BLaER1 treated with 17β-estradiol and CSF1 and Interleukin-3, amounts not matched to agents 10 nM and 100 nM (cell line): ENCODE measurements at regions not wholly inside any gene's neighbourhood (a gene's known extent, or its start where the extent isn't known, plus 50 kb on each side); places are given as distances from the start of the nearest gene placed in this dataset.

Experiments used
- H3K27ac ChIP-seq, 11 experiments: shearing (Covaris generic); formaldehyde crosslinking; 2 replicates each; pipeline ENCODE4 v1.8.1; 2022
- H3K27me3 ChIP-seq, 11 experiments: shearing (Covaris generic); formaldehyde crosslinking; 2 replicates each; pipeline ENCODE4 v1.8.1; 2022
- H3K36me3 ChIP-seq, 11 experiments: shearing (Covaris generic); formaldehyde crosslinking; 2 replicates each; pipeline ENCODE4 v1.8.1; 2022
- H3K4me1 ChIP-seq, 10 experiments: shearing (Covaris generic); formaldehyde crosslinking; 2 replicates each; pipeline ENCODE4 v1.8.1; 2022
- H3K4me2 ChIP-seq, 11 experiments: shearing (Covaris generic); formaldehyde crosslinking; 2 replicates each; pipeline ENCODE4 v1.8.1; 2022
- H3K4me3 ChIP-seq, 10 experiments: shearing (Covaris generic); formaldehyde crosslinking; 2 replicates each; pipeline ENCODE4 v1.8.1; 2022
- H3K9ac ChIP-seq, 11 experiments: shearing (Covaris generic); formaldehyde crosslinking; 2 replicates each; pipeline ENCODE4 v1.8.1; 2022
- H3K9me3 ChIP-seq, 11 experiments: shearing (Covaris generic); formaldehyde crosslinking; replicated peaks in 1 of 11; 2 replicates each; pipeline ENCODE4 v1.8.1; 2022
- H4K20me1 ChIP-seq, 11 experiments: shearing (Covaris generic); formaldehyde crosslinking; 2 replicates each; pipeline ENCODE4 v1.8.1; 2022
- Cebpa-rat ChIP-seq, 11 experiments: shearing (Covaris generic); IDR thresholded peaks; 2 replicates each; pipeline ENCODE4 v1.8.1; 2022

- no peak overlapping the region for H3K9ac ChIP-seq
- H4K20me1 ChIP-seq: no peaks in the 10 kb centered on the region
- no peaks in the 10 kb centered on the region for H3K4me1 ChIP-seq
- no peaks in the 10 kb centered on the region for H3K36me3 ChIP-seq
- H3K27me3 ChIP-seq: no peaks in the 10 kb centered on the region
- H3K4me2 ChIP-seq: no peak overlapping the region
- no peak overlapping the region for H3K27ac ChIP-seq
- no peak overlapping the region for H3K4me3 ChIP-seq
- no peaks in the 10 kb centered on the region for H3K9me3 ChIP-seq
- no peak for TF ChIP-seq Cebpa-rat (IDR thresholded peaks at IDR 0.05)
These were observed 248.3 kb upstream of the CAMK1G start for GRCh38 chr1:209335178-209335577.

GRCh38 chr1:209341146-209341545 is 242.4 kb upstream of the CAMK1G start:
- no peak for TF ChIP-seq Cebpa-rat (IDR thresholded peaks at IDR 0.05)
- Histone ChIP-seq H3K4me2 (no peak overlapping the region), H3K4me1 (no peaks in the 10 kb centered on the region), H3K9me3 (peaks cover 0 to under 1% (median 0%) of the 10 kb centered on the region in 11 experiments; a peak in 2 of 22 replicates), H3K4me3 (no peak overlapping the region), H3K9ac (no peak overlapping the region), H3K36me3 (no peaks in the 10 kb centered on the region), H3K27ac (no peak overlapping the region), H4K20me1 (no peaks in the 10 kb centered on the region), H3K27me3 (no peaks in the 10 kb centered on the region)

DNA sequence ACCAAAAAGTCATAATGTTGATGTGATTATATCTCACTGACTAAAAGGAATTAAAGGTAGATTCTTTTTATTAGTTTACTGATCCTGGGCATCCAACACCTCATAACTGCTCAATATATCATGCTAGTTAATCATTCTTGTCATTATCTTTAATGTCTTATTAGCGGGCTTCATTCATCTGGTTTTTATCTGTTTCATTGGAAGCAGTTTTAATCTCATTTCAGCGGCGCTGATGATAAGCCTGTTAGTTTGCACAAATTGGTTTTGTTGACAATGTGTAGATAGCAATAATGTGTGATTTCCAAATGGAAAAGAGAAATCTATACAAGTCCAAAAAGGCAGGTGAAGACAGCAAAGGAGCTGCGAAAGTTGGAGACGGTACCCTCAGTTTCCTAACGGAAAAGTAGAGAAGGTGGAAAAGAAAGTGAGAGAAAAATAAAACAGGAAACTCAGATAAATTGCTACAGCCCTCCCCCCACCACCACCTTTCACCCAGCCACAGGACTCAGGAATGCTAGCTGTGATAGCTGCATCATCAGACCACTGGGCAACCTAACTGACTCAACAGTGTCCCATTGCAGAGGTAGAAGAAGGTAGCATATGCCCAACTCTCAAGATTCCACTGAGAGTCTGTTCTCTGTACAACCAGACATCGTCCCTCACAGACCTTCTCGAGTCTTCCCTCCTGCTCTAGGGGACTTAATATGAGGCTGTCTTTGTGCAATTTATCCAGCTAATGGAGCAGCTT is 241.7 kb upstream of the CAMK1G start:
- no peak overlapping the region for H3K9ac ChIP-seq
- H3K4me3 ChIP-seq: no peak overlapping the region
- no peaks in the 10 kb centered on the region for H3K27me3 ChIP-seq
- TF ChIP-seq Cebpa-rat (IDR thresholded peaks at IDR 0.05): no peak
- H4K20me1 ChIP-seq: no peaks in the 10 kb centered on the region
- H3K4me1 ChIP-seq: no peaks in the 10 kb centered on the region
- no peak overlapping the region for H3K27ac ChIP-seq
- peaks cover 0 to 8% (median 0%) of the 10 kb centered on the region in 11 experiments; a peak in 2 of 22 replicates for H3K9me3 ChIP-seq
- H3K4me2 ChIP-seq: no peak overlapping the region
- H3K36me3 ChIP-seq: no peaks in the 10 kb centered on the region

- H3K4me1 ChIP-seq: no peaks in the 10 kb centered on the region
- no peak overlapping the region for H3K4me2 ChIP-seq
- H3K4me3 ChIP-seq: no peak overlapping the region
- no peaks in the 10 kb centered on the region for H3K36me3 ChIP-seq
- no peak for TF ChIP-seq Cebpa-rat (IDR thresholded peaks at IDR 0.05)
- no peaks in the 10 kb centered on the region for H3K27me3 ChIP-seq
- no peaks in the 10 kb centered on the region for H4K20me1 ChIP-seq
- H3K9ac ChIP-seq: no peak overlapping the region
- H3K27ac ChIP-seq: no peak overlapping the region
- peaks cover 0 to 8% (median 0%) of the 10 kb centered on the region in 11 experiments; a peak in 2 of 22 replicates for H3K9me3 ChIP-seq
These were observed 240.9 kb upstream of the CAMK1G start for GRCh38 chr1:209342441-209343175.

- peaks cover 0 to 8% (median 0%) of the 10 kb centered on the region in 11 experiments; a peak in 2 of 22 replicates for H3K9me3 ChIP-seq
- no peak overlapping the region for H3K4me3 ChIP-seq
- no peak overlapping the region for H3K27ac ChIP-seq
- no peak for TF ChIP-seq Cebpa-rat (IDR thresholded peaks at IDR 0.05)
- no peak overlapping the region for H3K9ac ChIP-seq
- no peaks in the 10 kb centered on the region for H3K4me1 ChIP-seq
- no peak overlapping the region for H3K4me2 ChIP-seq
- no peaks in the 10 kb centered on the region for H4K20me1 ChIP-seq
- H3K27me3 ChIP-seq: no peaks in the 10 kb centered on the region
- no peaks in the 10 kb centered on the region for H3K36me3 ChIP-seq
These were observed 240.0 kb upstream of the CAMK1G start for GRCh38 chr1:209343511-209343910.

DNA sequence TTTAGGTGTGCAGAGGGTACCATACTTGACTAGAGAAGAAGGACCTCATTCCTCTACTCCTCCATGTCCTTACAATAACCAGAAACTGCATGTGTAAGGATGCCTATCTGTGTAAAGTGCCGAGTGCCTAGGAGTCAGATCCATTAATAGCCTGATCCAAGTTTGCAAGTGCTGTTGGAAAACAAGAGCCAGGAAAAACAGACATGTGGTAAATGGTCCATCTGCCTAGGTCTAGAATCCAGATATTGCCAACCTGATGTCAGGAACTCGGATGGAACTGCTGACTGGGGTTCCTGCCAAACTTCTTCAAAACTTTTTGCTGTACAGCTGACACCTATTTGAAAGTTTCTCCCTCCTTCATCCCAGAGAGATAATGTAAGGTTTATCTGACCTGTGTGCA is 239.4 kb upstream of the CAMK1G start:
- no peak overlapping the region for H3K9ac ChIP-seq
- H3K4me1 ChIP-seq: no peaks in the 10 kb centered on the region
- no peak overlapping the region for H3K4me2 ChIP-seq
- no peak overlapping the region for H3K4me3 ChIP-seq
- H4K20me1 ChIP-seq: no peaks in the 10 kb centered on the region
- H3K27ac ChIP-seq: no peak overlapping the region
- peaks cover 0 to 8% (median 0%) of the 10 kb centered on the region in 11 experiments; a peak in 2 of 22 replicates for H3K9me3 ChIP-seq
- TF ChIP-seq Cebpa-rat (IDR thresholded peaks at IDR 0.05): no peak
- H3K36me3 ChIP-seq: no peaks in the 10 kb centered on the region
- no peaks in the 10 kb centered on the region for H3K27me3 ChIP-seq

DNA sequence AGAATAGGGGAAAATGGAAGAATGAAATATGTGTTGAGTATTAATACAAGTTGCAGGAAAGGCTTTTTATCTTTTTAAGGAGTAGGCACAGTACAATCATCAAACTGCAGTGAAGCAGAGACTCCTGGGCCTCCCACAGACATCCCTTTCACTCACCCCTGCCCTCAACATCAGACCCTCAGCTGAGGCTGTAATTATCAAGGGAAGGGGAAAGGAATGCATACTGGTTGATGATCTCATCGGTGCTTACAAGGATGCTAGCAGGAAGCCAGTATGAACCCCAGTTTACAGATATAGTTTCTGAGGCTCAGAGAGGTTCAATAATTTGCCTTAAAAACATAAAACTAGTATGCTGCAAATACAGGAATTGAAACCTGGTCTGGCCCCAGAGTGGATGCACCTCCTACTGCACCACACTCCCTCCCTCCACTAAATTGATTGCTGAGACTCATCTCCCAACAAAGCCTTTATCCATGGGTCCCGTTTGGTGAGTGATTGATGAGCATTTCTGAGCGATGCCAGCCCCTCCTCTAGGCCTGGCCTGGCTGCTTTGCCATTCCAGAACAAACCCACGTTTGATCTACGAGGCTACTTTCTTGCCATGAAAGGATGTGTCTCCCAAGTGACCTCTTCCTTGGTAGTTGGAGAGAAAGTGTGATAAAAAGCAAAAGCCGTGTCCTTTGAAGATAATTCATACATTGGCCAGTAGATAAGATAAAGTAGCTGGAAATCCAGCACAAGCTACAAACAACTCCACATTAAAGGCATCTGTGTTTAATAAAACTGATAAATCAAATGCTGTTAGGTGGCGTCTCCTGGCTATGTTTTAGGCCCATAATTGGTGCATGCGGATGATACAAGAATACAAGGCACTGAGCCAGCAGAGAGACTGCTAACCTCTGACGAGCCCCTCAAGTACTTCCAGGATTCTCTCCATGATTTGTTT is 233.9 kb upstream of the CAMK1G start:
- H3K4me2 ChIP-seq: no peak overlapping the region
- H3K9ac ChIP-seq: no peak overlapping the region
- H3K9me3 ChIP-seq: peaks cover 0 to 8% (median 0%) of the 10 kb centered on the region in 11 experiments; a peak in 2 of 22 replicates
- H3K4me3 ChIP-seq: no peak overlapping the region
- no peaks in the 10 kb centered on the region for H3K36me3 ChIP-seq
- no peak for TF ChIP-seq Cebpa-rat (IDR thresholded peaks at IDR 0.05)
- H3K27ac ChIP-seq: no peak overlapping the region
- H3K4me1 ChIP-seq: peaks cover 0 to 7% (median 0%) of the 10 kb centered on the region in 10 experiments; a peak in 2 of 20 replicates
- H4K20me1 ChIP-seq: no peaks in the 10 kb centered on the region
- no peaks in the 10 kb centered on the region for H3K27me3 ChIP-seq

DNA sequence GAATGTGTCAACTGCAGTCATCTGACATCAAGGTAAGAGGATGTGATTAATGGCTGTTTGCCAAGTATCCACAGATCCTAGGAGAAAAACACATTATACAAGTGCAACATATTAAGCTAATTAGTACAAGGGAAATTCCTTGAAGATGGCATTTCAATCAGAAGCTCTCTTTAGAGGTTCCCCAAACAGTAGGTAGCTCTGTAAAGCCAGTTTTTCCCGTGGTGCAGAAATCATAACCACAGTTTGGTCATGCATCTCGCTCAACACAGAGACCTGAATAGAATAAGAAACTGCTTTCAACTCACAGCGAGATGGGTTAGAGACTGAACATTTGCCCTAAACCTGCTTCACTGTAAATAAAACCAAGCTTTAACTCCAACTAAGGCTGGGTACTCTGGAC is 230.5 kb upstream of the CAMK1G start:
- Histone ChIP-seq H3K4me2 (no peak overlapping the region), H3K9ac (no peak overlapping the region), H4K20me1 (no peaks in the 10 kb centered on the region), H3K4me1 (peaks cover 0 to 16% (median 0%) of the 10 kb centered on the region in 10 experiments; a peak in 3 of 20 replicates), H3K9me3 (no peaks in the 10 kb centered on the region), H3K36me3 (no peaks in the 10 kb centered on the region), H3K27ac (no peak overlapping the region), H3K27me3 (no peaks in the 10 kb centered on the region), H3K4me3 (no peak overlapping the region)
- no peak for TF ChIP-seq Cebpa-rat (IDR thresholded peaks at IDR 0.05)
